Neural progenitor cell (in vitro differentiated cells): ENCODE measurements at regions not wholly inside any gene's neighbourhood (a gene's known extent, or its start where the extent isn't known, plus 50 kb on each side); places are given as distances from the start of the nearest gene placed in this dataset.

ENCODE experiments used
- DNase-seq: peaks from one replicate; pipeline ENCODE4 v3.0.0-alpha.2; 2016; ENCODE audit warnings: low spot score
- H2AFZ ChIP-seq: fragments of 200-600 bp; sonication (generic); replicated peaks from 2 replicates; pipeline ENCODE4 v1.6.1; 2016; ENCODE audit warnings: antibody characterized with exemption
- H3F3A ChIP-seq: fragments of 200-600 bp; sonication (generic); 2 replicates; pipeline ENCODE4 v1.6.1; 2016; ENCODE audit warnings: antibody characterized with exemption, low read depth
- H3K27ac ChIP-seq: fragments of 200-600 bp; sonication (generic); 2 replicates; pipeline ENCODE4 v1.5.1; 2016; ENCODE audit warnings: mild to moderate bottlenecking
- H3K27me3 ChIP-seq: fragments of 200-600 bp; sonication (generic); 2 replicates; pipeline ENCODE4 v1.6.1; 2016; ENCODE audit warnings: mild to moderate bottlenecking, moderate library complexity
- H3K36me3 ChIP-seq: fragments of 200-600 bp; sonication (generic); 2 replicates; pipeline ENCODE4 v1.5.1; 2016
- H3K4me1 ChIP-seq: fragments of 200-600 bp; sonication (generic); 2 replicates; pipeline ENCODE4 v1.6.1; 2016; ENCODE audit warnings: mixed run types
- H3K4me2 ChIP-seq: fragments of 200-600 bp; sonication (generic); 2 replicates; pipeline ENCODE4 v1.6.1; 2016
- H3K4me3 ChIP-seq: fragments of 200-600 bp; sonication (generic); 2 replicates; pipeline ENCODE4 v1.5.1; 2016
- H3K79me2 ChIP-seq: fragments of 200-600 bp; sonication (generic); 2 replicates; pipeline ENCODE4 v1.6.1; 2016; ENCODE audit warnings: low read depth
- H3K9ac ChIP-seq: fragments of 200-600 bp; sonication (generic); 2 replicates; pipeline ENCODE4 v1.6.1; 2016
- H3K9me3 ChIP-seq: fragments of 200-600 bp; sonication (generic); 2 replicates; pipeline ENCODE4 v1.5.1; 2016; ENCODE audit warnings: low read depth
- H4K20me1 ChIP-seq: fragments of 200-600 bp; sonication (generic); 2 replicates; pipeline ENCODE4 v1.6.1; 2016; ENCODE audit warnings: low read depth
- H3K27ac Mint-ChIP-seq: 3 replicates; pipeline ENCODE4 v1.8.0; 2021; ENCODE audit warnings: mixed read lengths
- H3K27me3 Mint-ChIP-seq: 2 replicates; pipeline ENCODE4 v1.8.0; 2022; ENCODE audit warnings: low read depth, mild to moderate bottlenecking, inconsistent platforms, moderate library complexity, mixed read lengths; ENCODE audit not compliant: insufficient read depth
- H3K36me3 Mint-ChIP-seq: 3 replicates; pipeline ENCODE4 v1.8.0; 2021; ENCODE audit warnings: mixed read lengths
- H3K4me1 Mint-ChIP-seq: 3 replicates; pipeline ENCODE4 v1.8.0; 2021; ENCODE audit warnings: mixed read lengths
- H3K4me3 Mint-ChIP-seq: 3 replicates; pipeline ENCODE4 v1.8.0; 2021; ENCODE audit warnings: mild to moderate bottlenecking, moderate library complexity, mixed read lengths
- H3K9me3 Mint-ChIP-seq: 3 replicates; pipeline ENCODE4 v1.8.0; 2020; ENCODE audit warnings: mixed read lengths
- CTCF ChIP-seq: fragments of 200-600 bp; sonication (generic); IDR thresholded peaks from 2 replicates; pipeline ENCODE4 v1.5.1; 2017; ENCODE audit warnings: antibody characterized with exemption, mild to moderate bottlenecking
- EZH2 ChIP-seq: fragments of 200-600 bp; sonication (generic); IDR thresholded peaks from 2 replicates; pipeline ENCODE4 v1.6.1; 2017; ENCODE audit warnings: antibody characterized with exemption, mild to moderate bottlenecking, moderate library complexity
- EZH2phosphoT487 ChIP-seq: fragments of 200-600 bp; sonication (generic); IDR thresholded peaks from 2 replicates; pipeline ENCODE4 v1.6.1; 2017; ENCODE audit warnings: antibody characterized with exemption

DNA sequence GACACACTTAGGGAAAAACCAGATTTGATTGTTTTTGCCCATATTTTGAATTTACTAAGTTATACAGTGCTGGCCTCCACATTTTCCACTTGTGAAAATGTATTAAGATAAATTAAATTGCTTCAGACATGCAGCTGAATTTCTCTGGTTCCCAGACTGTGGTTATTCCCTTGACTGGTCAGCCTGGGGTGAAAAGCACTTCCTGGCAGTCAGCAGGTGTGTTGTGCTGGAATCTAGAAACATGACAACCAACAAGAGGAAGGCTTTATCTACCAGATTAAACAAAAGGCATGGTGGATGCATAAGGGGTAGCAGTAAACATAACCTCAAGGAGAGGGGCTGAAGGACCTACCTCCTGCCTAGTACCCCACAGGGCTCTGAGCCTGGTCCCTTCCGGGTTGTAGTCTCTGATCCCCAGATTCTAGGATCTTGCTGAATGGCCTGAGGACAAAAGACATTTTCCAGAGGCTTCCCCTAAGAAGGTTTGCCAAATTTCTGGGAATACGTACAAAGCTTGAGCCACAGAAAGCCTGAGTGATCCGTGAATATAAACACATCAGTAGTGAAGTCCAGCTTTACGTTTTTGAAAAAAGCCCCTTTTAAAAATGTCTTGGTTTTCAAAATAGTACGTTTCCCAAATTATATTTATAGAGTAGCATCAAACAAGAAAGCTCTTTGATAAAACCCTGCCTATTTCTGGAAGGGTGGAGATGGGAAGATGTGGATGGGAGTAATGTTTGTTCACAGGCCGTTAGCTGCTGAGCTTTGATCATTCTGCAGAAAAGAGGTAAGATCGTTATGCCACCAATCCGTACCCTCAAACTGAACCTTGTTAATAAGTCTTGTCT is 133.4 kb downstream of the LACC1 start:
- H3K4me1 ChIP-seq, result peaks cover under 1% of the 10 kb centered on the region
- H3K27me3 ChIP-seq, result no peaks in the 10 kb centered on the region
- H4K20me1 ChIP-seq, result no peaks in the 10 kb centered on the region
- no peaks in the 10 kb centered on the region for H3K9me3 ChIP-seq
- Mint-ChIP-seq H3K27ac (no peak overlapping the region), H3K27me3 (peaks cover 3% of the 10 kb centered on the region), H3K4me3 (no peak overlapping the region), H3K4me1 (peaks cover 19% of the 10 kb centered on the region), H3K36me3 (no peaks in the 10 kb centered on the region), H3K9me3 (peaks cover 7% of the 10 kb centered on the region)
- H3K27ac ChIP-seq, result no peak overlapping the region
- TF ChIP-seq EZH2, result no peak
- TF ChIP-seq CTCF, result no peak
- no peak for TF ChIP-seq EZH2phosphoT487
- no peak overlapping the region for H2AFZ ChIP-seq
- H3K4me2 ChIP-seq, result no peak overlapping the region
- no peak for DNase-seq
- H3F3A ChIP-seq, result no peaks in the 10 kb centered on the region
- no peak overlapping the region for H3K9ac ChIP-seq
- H3K79me2 ChIP-seq, result no peaks in the 10 kb centered on the region
- no peak overlapping the region for H3K4me3 ChIP-seq
- no peaks in the 10 kb centered on the region for H3K36me3 ChIP-seq

- H3K4me2 ChIP-seq, result no peak overlapping the region
- H2AFZ ChIP-seq, result no peak overlapping the region
- H3K27ac Mint-ChIP-seq, result no peak overlapping the region
These were observed 134.1 kb downstream of the LACC1 start for GRCh38 chr13:44013758-44014291.

DNA sequence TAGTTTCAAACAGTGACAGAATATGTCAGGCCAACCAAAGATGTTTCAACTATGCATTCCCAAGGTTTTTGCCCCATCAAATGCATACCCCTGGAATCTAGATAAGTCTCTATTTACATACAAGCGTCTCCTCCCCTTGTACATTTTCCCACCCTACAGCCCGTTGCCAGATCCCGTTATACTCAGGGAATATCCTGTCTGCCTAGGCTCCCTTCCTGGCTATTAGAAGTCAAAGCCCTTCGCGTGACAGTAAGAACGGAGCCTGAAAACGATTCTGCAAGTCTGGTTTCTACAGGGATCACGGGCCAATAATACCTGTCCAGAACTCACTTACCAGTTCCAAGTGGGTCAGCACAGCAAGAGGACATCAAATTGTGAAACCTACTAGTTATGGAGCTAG is 134.8 kb downstream of the LACC1 start:
- no peaks in the 10 kb centered on the region for H4K20me1 ChIP-seq
- no peak overlapping the region for H3K4me3 ChIP-seq
- no peaks in the 10 kb centered on the region for H3K27me3 ChIP-seq
- no peak overlapping the region for H3K27ac ChIP-seq
- no peaks in the 10 kb centered on the region for H3K79me2 ChIP-seq
- Mint-ChIP-seq H3K4me3 (no peak overlapping the region), H3K4me1 (peaks cover 28% of the 10 kb centered on the region), H3K27ac (no peak overlapping the region), H3K36me3 (no peaks in the 10 kb centered on the region), H3K9me3 (peaks cover 7% of the 10 kb centered on the region), H3K27me3 (peaks cover 3% of the 10 kb centered on the region)
- no peak overlapping the region for H3K9ac ChIP-seq
- no peak for DNase-seq
- H3K4me2 ChIP-seq, result no peak overlapping the region
- no peak overlapping the region for H2AFZ ChIP-seq
- no peaks in the 10 kb centered on the region for H3K9me3 ChIP-seq
- H3F3A ChIP-seq, result no peaks in the 10 kb centered on the region
- H3K4me1 ChIP-seq, result no peaks in the 10 kb centered on the region
- no peaks in the 10 kb centered on the region for H3K36me3 ChIP-seq
- TF ChIP-seq EZH2 (no peak), EZH2phosphoT487 (no peak)

More at GRCh38 chr13:44013758-44014291, 134.1 kb downstream of the LACC1 start:
- no peak for DNase-seq
- no peaks in the 10 kb centered on the region for H3K36me3 Mint-ChIP-seq
- no peaks in the 10 kb centered on the region for H3K9me3 ChIP-seq
- H3K27me3 Mint-ChIP-seq, result peaks cover 3% of the 10 kb centered on the region
- H3K4me1 ChIP-seq, result no peaks in the 10 kb centered on the region
- H3K9ac ChIP-seq, result no peak overlapping the region
- H3K79me2 ChIP-seq, result no peaks in the 10 kb centered on the region
- H3K36me3 ChIP-seq, result no peaks in the 10 kb centered on the region
- TF ChIP-seq EZH2, result no peak
- no peak for TF ChIP-seq CTCF
- TF ChIP-seq EZH2phosphoT487, result no peak
- H3K27me3 ChIP-seq, result no peaks in the 10 kb centered on the region
- H3K4me1 Mint-ChIP-seq, result peaks cover 24% of the 10 kb centered on the region
- H3F3A ChIP-seq, result no peaks in the 10 kb centered on the region
- no peak overlapping the region for H3K27ac ChIP-seq
- no peaks in the 10 kb centered on the region for H4K20me1 ChIP-seq
- H3K9me3 Mint-ChIP-seq, result peaks cover 7% of the 10 kb centered on the region
- H3K4me3 Mint-ChIP-seq, result no peak overlapping the region
- no peak overlapping the region for H3K4me3 ChIP-seq

- no peak overlapping the region for H3K4me2 ChIP-seq
- no peak overlapping the region for H3K4me3 Mint-ChIP-seq
- no peak overlapping the region for H3K9ac ChIP-seq
- no peaks in the 10 kb centered on the region for H3K9me3 ChIP-seq
- H3K27me3 ChIP-seq, result no peaks in the 10 kb centered on the region
- no peak for TF ChIP-seq EZH2phosphoT487
- TF ChIP-seq CTCF, result no peak
- no peak for TF ChIP-seq EZH2
- no peak overlapping the region for H3K4me3 ChIP-seq
- no peaks in the 10 kb centered on the region for H3F3A ChIP-seq
- peaks cover 7% of the 10 kb centered on the region for H3K9me3 Mint-ChIP-seq
- H3K27me3 Mint-ChIP-seq, result peaks cover 3% of the 10 kb centered on the region
- H3K79me2 ChIP-seq, result no peaks in the 10 kb centered on the region
- no peak overlapping the region for H2AFZ ChIP-seq
- H3K4me1 Mint-ChIP-seq, result peaks cover 28% of the 10 kb centered on the region
- H3K36me3 ChIP-seq, result no peaks in the 10 kb centered on the region
- DNase-seq, result no peak
- no peak overlapping the region for H3K27ac Mint-ChIP-seq
- no peaks in the 10 kb centered on the region for H3K4me1 ChIP-seq
- no peaks in the 10 kb centered on the region for H3K36me3 Mint-ChIP-seq
- no peak overlapping the region for H3K27ac ChIP-seq
- H4K20me1 ChIP-seq, result no peaks in the 10 kb centered on the region
These were observed 135.4 kb downstream of the LACC1 start for GRCh38 chr13:44015118-44015517.
